PC-3 (cell line): ENCODE measurements at regions not wholly inside any gene's neighbourhood (a gene's known extent, or its start where the extent isn't known, plus 50 kb on each side); places are given as distances from the start of the nearest gene placed in this dataset.

Experiments used
- EZH2phosphoT487 ChIP-seq: fragments of 300-600 bp; sonication (generic); IDR thresholded peaks from 2 replicates; pipeline ENCODE4 v1.6.1; 2018; ENCODE audit warnings: mild to moderate bottlenecking, antibody characterized with exemption, low read length, borderline replicate concordance
- TF ChIP-seq, protein P1 (sequence below): fragments of 300-600 bp; sonication (generic); conservative IDR thresholded peaks from 2 replicates; pipeline ENCODE4 v1.5.1; 2017; ENCODE audit warnings: antibody characterized with exemption, low read depth, mild to moderate bottlenecking, low read length

DNA sequence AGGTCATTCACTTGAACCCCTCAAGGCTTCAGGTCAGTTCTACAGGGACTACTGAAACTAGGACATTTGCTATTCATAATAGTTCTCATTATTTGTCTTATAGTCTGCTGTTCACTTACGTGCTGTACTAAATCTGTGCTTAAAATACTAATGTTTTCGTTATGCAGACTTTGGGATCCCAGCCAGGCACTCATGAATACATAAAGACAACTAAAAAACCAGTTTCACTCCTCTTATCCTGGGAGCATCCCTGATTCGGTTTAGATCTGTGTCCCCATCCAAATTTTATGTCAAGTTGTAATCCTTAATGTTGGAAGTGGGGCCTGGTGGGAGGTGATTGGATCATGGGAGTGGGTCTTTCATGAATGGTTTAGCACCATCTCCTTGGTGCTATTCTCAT, 1291.8 kb downstream of the CDH11 start:
- TF ChIP-seq, protein P1, sequence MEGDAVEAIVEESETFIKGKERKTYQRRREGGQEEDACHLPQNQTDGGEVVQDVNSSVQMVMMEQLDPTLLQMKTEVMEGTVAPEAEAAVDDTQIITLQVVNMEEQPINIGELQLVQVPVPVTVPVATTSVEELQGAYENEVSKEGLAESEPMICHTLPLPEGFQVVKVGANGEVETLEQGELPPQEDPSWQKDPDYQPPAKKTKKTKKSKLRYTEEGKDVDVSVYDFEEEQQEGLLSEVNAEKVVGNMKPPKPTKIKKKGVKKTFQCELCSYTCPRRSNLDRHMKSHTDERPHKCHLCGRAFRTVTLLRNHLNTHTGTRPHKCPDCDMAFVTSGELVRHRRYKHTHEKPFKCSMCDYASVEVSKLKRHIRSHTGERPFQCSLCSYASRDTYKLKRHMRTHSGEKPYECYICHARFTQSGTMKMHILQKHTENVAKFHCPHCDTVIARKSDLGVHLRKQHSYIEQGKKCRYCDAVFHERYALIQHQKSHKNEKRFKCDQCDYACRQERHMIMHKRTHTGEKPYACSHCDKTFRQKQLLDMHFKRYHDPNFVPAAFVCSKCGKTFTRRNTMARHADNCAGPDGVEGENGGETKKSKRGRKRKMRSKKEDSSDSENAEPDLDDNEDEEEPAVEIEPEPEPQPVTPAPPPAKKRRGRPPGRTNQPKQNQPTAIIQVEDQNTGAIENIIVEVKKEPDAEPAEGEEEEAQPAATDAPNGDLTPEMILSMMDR, result no peak
- no peak for TF ChIP-seq EZH2phosphoT487
